ENCODE measurements at regions not wholly inside any gene's neighbourhood (a gene's known extent, or its start where the extent isn't known, plus 50 kb on each side); places are given as distances from the start of the nearest gene placed in this dataset.

DNA sequence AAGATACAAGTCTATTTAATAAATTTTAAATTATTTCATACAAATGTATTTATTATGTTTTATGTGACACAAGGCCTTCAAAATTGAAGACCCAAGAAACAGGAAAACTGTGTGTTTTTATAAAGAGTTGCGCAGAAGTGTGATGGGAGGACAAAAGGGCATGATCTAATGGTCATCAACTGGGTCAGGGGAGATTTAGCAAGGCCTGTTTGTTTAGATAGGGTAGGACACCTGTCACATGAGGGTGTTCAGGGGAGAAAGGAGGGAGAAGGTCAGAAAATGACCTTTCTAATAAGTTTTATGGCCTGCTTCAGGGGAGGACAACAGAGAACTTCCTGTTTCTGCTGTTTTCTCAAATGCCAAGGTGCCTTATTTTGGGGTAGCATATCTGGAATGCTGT, 528.8 kb downstream of the STK39 start:
- TF ChIP-seq, protein P1, sequence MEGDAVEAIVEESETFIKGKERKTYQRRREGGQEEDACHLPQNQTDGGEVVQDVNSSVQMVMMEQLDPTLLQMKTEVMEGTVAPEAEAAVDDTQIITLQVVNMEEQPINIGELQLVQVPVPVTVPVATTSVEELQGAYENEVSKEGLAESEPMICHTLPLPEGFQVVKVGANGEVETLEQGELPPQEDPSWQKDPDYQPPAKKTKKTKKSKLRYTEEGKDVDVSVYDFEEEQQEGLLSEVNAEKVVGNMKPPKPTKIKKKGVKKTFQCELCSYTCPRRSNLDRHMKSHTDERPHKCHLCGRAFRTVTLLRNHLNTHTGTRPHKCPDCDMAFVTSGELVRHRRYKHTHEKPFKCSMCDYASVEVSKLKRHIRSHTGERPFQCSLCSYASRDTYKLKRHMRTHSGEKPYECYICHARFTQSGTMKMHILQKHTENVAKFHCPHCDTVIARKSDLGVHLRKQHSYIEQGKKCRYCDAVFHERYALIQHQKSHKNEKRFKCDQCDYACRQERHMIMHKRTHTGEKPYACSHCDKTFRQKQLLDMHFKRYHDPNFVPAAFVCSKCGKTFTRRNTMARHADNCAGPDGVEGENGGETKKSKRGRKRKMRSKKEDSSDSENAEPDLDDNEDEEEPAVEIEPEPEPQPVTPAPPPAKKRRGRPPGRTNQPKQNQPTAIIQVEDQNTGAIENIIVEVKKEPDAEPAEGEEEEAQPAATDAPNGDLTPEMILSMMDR (IDR thresholded peaks at IDR 0.05): no peak
- TF ChIP-seq POLR2A (IDR thresholded peaks at IDR 0.05): no peak
- no peak for TF ChIP-seq EP300 (IDR thresholded peaks at IDR 0.05)
